HT1080 (cell line): ENCODE measurements at regions not wholly inside any gene's neighbourhood (a gene's known extent, or its start where the extent isn't known, plus 50 kb on each side); places are given as distances from the start of the nearest gene placed in this dataset.

ENCODE experiments used
- DNase-seq: peaks from one replicate; pipeline ENCODE4 v3.0.0-alpha.2; 2015; ENCODE audit warnings: low read depth

DNA sequence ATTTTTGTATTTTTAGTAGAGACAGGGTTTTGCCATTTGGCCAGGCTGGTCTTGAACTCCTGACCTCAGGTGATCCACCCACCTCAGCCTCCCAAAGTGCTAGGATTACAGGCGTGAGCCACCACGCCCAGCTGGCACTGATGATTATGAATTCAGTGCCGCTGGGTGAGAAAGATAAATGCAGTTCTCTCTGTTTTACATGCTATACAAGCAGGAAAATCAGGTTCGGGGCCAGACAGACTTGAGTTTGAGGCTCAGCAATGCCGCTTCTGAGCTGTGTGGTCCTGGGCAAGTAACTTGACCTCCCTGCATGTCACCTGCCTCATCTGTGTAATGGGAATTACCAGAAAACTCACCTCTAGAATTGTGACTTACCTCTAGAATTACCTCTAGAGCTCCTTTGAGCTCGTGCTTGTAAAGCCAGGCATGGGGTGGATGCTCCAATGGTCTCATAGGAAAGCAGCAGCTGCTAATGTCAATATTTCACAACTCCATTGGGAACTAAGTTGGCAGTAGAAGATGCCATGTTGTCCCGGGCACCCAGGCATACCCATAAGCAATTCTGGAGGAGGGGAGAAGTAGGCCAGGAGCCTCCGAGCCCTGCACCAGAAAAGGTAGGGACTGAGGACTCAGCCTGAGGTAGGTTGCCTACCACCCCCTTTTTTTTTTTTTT, 119.8 kb upstream of the SLC25A33 start:
- no peak for DNase-seq

DNA sequence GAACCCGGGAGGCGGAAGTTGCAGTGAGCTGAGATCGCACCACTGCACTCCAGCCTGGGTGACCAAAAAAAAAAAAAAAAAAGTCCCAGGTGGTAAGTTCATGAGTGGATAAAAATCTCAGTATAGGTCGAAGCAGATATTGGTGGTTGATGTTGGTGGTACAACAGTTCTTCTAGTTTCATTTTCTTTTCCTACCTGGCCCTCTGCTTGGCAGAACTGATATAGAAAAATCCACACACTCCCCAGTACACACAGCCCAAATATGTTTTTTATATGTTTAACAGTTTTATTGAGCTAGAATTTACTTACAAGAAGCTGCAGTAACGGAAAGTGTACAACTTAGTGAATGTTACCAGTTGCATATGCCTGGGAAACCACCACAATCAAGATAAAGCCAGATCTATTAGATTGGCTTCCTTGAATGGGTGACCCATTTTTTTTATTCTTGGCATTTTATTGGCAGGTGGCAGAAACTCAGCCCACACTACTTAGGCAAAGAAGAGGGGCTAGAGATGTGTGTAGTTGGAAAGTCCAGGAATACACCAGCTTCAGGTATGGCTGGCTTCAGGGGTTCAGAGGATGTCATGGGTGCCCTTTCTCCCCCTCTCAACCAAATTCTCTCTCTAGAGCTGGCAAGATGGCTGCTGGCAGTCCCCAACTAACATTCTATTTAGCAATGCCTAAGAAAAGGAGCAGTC, 118.3 kb upstream of the SLC25A33 start:
- DNase-seq: no peak

GRCh38 chr1:9421533-9421873, 117.8 kb upstream of the SLC25A33 start:
- DNase-seq: no peak

- DNase-seq: no peak
Measured at GRCh38 chr1:9422321-9422720, 116.9 kb upstream of the SLC25A33 start.

- DNase-seq: no peak
Measured at GRCh38 chr1:9422911-9423505, 116.3 kb upstream of the SLC25A33 start.

DNA sequence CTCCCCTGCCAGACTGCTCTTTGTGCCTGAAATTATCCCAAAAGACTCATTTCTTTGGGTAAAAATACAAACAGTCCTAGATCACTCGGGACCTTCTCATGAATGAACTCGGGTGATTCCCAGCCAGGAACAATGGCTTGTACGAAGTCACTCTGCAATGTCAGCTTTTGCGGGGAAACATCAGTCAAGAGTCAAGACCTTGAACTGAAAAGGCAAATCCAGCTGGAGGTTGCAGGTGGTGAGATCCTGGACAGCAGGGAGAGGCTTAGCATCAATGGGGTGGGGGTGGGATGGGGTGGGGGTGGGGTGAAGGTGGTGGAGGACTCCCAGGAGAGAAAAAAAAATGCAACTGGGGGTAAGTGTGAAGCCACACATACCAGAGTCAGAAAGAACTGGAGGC, 115.0 kb upstream of the SLC25A33 start:
- DNase-seq: no peak

GRCh38 chr1:9425859-9426258, 113.4 kb upstream of the SLC25A33 start:
- DNase-seq: no peak

- no peak for DNase-seq
Measured at GRCh38 chr1:9426291-9426711, 113.0 kb upstream of the SLC25A33 start.

- no peak for DNase-seq
Measured at GRCh38 chr1:9427388-9427787, 111.9 kb upstream of the SLC25A33 start.

GRCh38 chr1:9428601-9429341, 110.5 kb upstream of the SLC25A33 start:
- DNase-seq: peak; percentile 98

DNA sequence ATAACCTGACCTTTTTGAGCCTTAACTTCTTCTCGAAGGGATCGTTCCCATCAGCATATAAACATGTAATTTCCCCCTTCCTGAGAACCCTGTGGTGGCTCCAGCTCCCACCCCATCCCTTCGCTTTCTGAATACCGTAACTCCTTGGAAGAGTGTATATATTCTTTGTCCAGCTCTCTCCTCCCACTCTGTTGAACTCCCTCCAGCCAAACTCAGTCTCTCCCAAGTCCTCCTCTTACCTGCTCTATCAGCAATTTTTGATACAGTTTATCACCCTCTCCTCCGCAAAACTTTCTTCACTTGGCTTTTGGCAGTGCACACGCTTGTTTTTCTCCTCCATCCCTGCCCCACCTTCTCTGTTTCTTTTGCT, 109.9 kb upstream of the SLC25A33 start:
- no peak for DNase-seq

DNA sequence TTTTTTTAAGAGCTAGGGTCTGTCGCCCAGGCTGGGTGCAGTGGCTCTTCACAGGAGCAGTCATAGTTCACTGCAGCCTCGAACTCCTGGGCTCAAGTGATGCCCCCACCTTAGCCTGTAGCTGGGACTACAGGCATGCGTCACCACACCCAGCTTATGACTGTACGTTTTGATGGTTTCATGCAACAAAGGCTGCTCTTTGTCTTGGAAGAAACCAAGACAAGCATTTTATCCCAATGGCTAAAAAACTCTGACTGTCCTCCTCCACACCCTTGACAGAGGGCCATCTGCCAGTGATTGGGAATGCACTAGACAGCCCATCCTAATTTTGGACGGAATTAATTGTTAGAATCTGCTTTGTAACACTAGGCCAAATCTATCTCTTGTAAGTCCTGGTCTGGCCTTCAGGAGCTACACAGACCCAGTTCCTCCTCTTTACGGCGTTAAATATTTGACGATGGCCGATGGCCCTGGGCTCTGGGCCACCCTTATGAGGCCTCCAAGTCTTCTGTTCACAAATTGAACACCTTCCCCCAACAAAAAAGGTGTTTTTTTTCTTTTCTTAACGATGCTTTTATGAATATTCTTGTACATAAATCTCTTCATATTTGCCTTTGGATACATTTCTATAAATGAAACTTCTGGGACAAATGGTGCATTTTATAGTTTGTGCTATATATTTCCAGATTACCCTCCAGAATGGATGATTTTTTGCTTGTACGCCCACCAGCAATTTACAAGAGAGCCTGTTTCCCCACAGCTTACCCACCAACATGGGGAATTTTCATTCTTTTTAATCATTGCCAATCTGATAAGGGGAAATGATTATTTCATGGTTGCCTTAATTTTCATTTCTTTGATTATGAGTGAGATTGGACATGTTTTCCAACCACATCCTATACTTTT, 104.8 kb upstream of the SLC25A33 start:
- peak; percentile 63 for DNase-seq

DNA sequence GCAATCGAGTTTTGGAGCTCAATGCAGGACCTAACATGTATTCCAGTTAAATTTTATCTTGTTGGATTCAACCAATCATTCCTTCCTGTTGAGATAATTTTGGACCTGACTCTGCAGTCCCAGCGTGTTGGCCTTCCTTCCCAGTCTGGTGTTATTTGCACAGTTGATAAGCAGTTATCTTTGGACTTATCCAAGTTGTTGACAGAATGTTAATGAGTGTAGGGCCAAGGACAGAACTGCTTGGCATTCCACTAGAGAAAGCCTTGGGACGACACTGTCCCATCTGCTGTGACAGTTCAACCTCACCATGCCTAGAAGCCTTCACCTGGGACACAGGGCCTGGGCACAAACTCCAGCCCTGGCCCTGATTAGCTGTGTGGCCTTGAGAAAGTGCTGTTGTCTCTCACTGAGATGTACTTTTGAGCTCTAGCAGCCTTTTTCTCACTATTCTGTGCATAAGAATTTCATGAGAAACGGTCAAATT, 104.1 kb upstream of the SLC25A33 start:
- no peak for DNase-seq

- no peak for DNase-seq
Measured at GRCh38 chr1:9435854-9436640, 103.2 kb upstream of the SLC25A33 start.

DNA sequence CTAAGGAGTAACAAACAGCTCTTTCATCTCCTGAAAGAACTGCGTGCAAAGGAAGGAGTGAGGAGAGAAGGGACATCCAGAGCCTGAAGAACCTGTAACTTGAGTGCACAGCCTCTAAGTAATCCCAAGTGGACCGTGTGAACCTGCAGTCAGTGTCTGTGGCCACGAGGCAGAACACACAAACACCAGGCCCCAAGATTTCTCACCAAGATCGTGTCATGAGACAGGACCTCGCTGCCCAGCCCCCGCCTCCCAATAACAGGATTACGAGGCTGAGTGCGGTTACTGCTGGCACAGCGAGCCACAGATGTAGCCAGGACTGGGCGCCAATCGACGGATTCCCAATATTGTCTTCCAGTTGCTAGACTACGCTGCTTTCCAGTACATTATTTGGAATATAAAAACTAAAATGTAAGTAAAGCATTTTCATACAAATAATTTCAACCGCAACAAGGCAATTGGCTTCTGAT, 101.3 kb upstream of the SLC25A33 start:
- no peak for DNase-seq

DNA sequence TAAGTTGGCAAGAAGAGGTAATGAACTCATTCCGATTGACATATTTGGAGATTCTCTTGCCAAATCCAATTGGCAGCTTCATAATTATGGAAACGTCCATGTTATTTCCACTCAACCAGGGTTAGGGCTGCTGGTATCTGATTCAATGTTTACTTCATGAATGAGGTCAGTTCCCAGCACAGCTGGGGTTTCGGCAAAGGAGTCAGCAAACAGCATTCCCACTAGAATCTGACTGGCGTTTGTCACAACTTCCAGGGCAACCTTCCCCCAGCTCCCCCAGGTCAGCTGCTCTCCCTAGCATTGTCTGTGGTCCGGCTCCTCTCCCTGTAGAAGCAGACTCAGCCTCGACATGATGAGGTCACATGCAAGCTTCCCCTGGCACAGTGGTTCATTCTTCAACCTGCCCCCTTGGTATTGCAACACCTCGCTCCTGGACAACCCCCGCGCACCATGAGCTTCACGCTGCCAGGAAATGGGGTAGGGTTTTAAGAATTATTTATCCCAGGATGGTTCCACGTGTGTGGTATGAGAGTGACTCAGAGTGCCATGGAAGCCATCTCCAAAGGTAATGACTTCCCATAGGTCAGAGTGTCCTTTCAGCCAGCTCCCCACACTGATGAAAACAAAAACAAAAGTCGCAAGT, 100.7 kb upstream of the SLC25A33 start:
- peak; percentile 91 for DNase-seq

DNA sequence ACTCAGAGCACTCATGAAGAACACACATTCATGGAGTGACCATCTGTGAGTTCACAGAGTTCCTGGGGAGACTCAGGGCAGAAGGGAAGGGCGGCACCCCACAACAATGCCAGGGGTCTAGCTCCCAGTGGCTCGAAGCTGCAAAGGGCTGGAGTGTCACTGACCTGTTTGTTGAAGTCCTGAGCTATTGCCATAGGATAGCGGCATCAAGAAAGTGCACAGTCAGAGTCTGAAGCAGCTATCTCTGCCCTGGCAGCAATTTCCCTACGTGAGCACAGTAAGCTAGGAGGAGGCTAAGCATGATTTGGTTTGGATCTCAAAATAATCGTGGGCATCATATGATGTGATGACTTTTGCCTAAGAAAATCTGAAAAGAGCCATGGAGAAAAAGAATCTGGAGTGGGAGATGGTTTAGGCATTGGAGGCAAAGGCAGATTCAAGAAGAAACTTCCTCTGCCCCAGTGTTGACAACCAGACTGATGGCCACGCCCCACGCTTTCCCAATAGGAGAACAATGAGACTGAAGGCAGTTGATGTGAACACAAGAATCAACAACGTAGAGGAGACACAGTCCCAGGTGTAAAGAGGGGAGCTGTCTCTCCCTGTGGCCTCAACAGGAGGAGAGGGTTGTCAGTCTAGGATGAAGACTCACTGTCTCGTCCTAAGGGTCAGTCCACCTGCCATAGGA, 100.0 kb upstream of the SLC25A33 start:
- no peak for DNase-seq

GRCh38 chr1:9440261-9440660, 99.0 kb upstream of the SLC25A33 start:
- no peak for DNase-seq

- no peak for DNase-seq
Measured at GRCh38 chr1:9440763-9441194, 98.5 kb upstream of the SLC25A33 start.
